CD4-positive, alpha-beta T cell treated with Interleukin-2 at 100 ng/mL for 4 hours (primary cell): ENCODE measurements at regions not wholly inside any gene's neighbourhood (a gene's known extent, or its start where the extent isn't known, plus 50 kb on each side); places are given as distances from the start of the nearest gene placed in this dataset.

ENCODE experiments used
- DNase-seq: peaks from one replicate; pipeline ENCODE4 v3.0.0-alpha.2; 2020; ENCODE audit warnings: low spot score

- no peak for DNase-seq
These were observed 190.0 kb upstream of the MKI67 start for GRCh38 chr10:128316121-128316726.

DNA sequence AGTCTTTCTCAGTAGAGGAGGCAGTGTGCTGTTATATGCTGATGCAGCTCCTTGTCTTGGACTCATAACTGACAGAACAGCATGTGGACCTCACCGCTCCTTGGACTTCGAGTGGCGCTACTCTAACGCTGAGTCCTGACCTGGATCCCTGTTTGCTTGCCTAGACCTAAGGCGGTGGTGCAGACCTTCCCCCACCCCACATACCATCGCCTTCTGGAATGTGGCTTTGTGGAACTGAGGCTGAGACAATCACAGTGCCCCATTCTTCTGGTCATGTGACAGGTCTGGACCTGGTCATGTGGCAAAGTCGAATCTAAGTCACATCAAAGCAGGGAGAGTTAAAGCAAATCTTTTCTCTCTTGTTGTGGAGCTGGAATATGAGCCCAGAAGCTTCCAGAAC is 190.7 kb upstream of the MKI67 start:
- DNase-seq: no peak

GRCh38 chr10:128318366-128318765 is 192.1 kb upstream of the MKI67 start:
- DNase-seq: no peak

- no peak for DNase-seq
These were observed 192.7 kb upstream of the MKI67 start for GRCh38 chr10:128318913-128319312.

- no peak for DNase-seq
These were observed 195.9 kb upstream of the MKI67 start for GRCh38 chr10:128322106-128322505.

- no peak for DNase-seq
These were observed 196.7 kb upstream of the MKI67 start for GRCh38 chr10:128322950-128323349.

DNA sequence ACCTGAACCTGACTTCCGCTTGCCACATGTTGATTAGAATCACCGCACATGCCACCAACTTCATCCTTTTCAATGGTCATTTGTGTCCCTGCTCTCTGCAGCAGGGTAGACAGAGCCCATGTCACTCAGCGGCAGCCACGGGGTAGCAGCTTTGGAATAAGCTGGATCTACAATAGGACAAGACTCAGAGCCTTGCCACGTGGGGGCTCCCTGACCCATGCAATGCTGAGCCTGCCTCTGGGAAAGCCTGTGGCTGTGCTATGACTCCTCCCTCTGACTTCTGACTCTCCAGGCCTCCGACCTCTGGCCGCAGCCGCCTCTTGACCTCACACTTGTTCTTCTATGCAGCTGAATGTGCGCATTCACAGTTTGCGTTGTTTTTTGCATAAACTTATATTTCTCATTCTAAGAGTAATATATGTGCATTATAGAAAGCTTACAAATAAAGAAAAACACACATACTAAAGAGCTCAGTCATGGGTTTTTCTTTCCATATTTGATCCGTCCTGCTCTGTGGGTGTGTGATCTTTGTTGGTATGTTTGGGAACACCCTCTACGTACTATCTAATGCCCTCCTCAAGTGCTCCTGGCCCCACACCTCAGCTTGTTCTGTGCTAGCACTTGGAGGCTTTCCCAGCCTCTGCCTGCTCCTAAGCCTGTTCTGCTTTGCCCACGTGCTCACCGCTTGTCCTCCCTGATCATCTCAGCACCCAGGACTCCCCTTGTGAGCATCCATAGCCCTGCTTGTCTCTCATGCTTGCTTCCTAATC is 198.0 kb upstream of the MKI67 start:
- DNase-seq: no peak

DNA sequence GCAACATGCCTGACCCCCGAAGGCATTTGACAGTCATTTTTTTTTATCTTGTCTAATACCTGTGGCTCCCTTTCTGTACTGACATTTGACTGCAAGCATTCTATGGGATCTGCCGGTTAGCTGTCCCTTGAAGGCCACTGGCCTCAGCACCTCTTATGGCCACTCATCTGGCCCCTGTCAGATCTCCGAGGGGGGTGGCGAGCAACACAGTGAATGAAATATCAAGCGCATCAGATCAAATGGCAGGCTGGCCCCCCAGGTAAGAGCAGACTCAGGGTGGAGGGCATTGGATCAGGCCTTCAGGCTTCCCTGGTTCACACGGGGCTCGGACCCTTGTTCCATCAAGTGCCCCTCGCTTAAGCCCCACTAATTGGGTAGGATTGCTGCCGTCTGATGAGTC is 199.6 kb upstream of the MKI67 start:
- DNase-seq: no peak

GRCh38 chr10:128326251-128326650 is 200.0 kb upstream of the MKI67 start:
- DNase-seq: no peak

DNA sequence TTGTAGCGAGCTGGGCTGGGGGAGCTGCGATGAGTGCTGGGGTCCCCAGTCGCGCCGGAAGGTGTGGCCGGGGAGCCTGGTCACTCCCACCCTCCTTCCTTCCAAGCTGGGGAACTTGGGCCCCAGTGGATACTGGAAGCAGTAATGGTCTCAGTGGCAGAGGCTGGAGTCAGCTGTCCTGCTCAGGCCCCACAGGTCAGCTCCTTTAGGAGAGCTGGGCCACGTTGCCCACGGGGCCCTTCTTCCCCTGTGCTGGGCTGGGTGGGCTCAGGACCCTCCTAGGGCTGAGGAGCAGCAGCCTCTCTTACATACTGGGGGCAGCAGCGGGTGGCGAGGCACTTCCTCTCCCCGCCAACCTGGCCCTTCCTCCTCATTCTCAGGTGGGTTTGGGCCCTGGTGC is 200.6 kb upstream of the MKI67 start:
- DNase-seq: no peak

DNA sequence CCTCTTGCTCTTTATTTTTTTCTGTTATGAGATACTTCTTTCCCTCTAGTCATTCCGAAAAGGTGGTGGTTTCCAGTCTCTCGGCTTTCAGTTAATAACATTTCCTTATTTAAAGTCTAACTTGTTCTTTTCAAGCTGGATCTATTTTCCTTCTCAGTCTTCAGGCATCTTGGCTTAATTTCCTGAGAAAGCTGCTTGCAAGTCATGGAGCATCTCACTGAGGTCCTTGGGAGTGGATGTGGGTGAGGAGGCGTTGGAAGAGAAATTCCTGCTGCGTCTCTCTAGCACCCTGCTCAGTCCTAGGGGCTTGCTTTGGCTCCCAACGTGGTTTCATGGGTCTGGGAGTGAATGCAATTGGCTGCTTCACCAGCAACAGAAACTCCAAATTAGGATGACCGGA is 210.2 kb upstream of the MKI67 start:
- DNase-seq: no peak

- DNase-seq: no peak
These were observed 211.7 kb upstream of the MKI67 start for GRCh38 chr10:128337860-128338378.

DNA sequence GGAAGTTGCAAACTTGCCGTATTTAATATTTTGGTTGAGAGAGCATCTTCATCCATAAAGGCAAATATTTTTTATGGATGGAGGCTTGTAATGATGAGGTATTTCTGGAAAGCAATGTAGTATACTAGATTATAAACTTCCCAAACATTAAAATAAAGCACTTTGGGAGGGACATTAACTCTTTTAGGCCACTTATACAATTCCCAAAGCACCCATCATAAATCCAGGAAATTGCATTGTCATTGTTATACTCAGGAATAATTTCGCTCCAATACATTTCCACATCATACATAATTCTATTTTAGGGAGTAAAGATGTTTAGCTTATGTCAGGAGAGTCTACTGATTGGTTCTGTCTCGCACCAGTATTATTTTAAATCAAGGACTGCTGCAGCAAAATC is 212.7 kb upstream of the MKI67 start:
- DNase-seq: no peak

GRCh38 chr10:128339753-128340152 is 213.5 kb upstream of the MKI67 start:
- no peak for DNase-seq

DNA sequence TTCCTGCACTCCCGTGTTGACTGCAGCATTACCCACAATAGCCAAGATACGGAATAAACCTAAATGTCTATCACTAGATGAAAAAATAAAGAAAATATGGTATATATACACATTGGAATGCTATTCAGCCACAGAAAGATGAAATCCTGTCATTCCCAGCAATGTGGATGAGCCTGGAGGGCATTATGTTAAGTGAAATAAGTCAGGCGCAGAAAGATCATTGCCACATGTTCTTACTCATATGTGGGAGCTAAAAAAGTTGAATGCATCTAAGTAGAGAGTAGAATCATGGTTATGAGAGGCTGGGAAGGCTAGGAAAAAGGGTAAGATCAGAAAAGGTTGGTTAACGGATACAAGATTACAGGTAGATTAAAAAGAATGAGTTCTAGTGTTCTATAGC is 219.1 kb upstream of the MKI67 start:
- DNase-seq: no peak

DNA sequence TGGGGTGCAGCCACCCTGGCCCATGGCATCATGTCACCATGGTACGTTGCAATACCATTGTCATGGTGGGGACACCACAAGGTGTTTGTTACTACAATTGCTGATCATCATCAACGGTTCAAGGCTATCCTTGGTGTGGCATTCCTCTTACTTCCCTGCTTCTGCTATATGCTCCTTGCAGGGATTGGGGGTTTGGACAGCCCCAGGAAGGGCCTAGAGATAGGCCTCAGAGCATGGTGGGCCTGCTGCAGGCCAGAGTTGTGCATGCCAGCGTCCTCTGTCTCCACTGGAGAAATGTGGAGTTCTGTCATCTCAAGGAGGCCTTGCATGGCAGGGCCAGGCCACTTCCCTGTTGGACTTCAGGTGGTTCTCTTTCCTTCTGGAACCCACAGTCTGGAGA is 234.6 kb upstream of the MKI67 start:
- DNase-seq: no peak

DNA sequence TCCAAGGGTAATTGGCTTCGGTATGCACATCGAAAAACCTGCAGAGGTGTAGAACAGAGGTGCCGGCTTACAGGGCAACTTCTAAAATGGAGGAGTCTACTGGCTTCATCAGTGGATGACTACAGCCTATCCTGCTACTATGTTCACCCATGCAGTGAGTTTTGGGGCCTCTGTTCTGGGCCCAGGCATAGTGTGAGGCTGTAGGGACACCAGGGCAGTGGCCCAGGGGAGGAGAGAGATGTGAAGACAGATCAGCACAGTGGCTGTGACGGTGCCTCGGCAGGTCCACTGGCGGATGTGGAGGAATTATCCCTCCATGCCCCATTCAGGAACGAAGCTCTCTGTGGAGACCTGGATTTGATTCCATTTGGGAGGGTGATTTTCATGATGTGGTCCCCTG is 235.3 kb upstream of the MKI67 start:
- no peak for DNase-seq

DNA sequence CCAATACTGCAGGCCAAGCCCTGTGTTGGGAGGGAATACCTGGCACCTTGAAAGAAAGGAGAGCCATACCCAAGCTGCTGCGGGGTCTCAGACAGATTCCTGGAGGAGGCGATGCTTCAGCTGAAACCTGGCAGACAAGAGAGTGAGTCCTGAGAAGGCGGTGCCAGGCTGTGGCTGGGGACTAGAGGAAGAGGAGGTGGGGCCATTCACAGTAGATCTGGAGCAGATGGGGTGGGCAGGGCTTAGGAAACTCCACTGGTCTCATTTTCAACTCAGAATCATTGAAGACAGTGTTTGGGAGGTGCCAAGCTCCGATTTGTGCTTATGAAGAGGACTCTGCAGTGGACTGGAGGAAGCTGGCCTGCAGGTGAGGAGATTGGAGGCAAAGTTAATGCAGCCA is 236.3 kb upstream of the MKI67 start:
- DNase-seq: no peak

GRCh38 chr10:128364631-128365030 is 238.4 kb upstream of the MKI67 start:
- DNase-seq: no peak

GRCh38 chr10:128365156-128365725 is 239.0 kb upstream of the MKI67 start:
- DNase-seq: no peak

DNA sequence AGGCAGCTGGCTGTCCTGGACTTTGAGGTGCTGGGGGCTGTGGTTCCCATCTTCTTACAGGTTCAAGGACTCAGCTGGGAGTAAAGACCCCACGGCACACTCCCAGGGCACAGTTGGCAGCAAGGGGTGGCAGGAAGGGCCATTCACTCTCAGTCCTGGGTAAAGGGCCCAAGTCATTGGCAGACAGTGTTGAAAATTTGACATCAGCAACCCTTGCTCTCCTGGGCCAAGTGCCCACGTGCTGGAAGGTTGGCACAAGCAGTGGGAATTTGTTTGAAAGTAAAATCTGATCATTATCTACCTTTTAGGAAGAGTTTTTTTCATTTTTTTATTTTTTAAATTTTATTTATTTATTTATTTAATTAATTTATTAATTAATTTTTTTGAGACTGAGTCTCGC is 241.6 kb upstream of the MKI67 start:
- DNase-seq: no peak

GRCh38 chr10:128369101-128369650 is 243.0 kb upstream of the MKI67 start:
- no peak for DNase-seq

DNA sequence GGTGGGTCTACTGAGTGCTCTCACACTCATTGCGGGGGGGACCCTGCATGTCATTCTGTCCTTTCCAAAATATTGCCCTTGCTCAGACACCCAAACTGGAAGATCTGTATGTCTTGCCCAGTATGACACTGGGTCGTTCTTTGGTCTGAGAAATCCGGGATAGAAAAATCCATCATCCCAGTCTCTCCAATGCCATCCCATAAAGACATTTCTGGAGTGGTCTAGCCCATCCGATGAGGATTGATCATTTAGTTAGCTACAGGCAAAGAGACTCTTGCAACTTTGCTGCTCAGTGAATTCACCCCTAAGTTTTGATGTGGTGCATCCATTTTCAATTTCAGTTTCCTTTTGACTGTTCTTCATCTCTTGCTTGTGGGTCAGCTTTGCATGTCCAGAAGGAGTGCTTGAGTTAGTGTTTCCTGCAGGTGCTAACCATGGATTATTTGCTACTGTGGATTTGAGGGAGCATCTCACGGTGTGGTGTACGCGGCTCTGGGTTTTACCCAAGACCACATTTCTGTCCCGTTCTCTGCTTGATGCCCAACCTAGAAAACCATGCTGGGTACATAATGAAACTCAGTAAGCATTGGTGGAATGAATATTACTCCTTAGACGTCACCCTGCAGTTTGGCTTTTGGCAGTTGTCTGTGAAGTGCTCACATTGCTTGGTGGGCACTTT is 247.0 kb upstream of the MKI67 start:
- DNase-seq: no peak
